ENCODE measurements at regions not wholly inside any gene's neighbourhood (a gene's known extent, or its start where the extent isn't known, plus 50 kb on each side); places are given as distances from the start of the nearest gene placed in this dataset.

DNA sequence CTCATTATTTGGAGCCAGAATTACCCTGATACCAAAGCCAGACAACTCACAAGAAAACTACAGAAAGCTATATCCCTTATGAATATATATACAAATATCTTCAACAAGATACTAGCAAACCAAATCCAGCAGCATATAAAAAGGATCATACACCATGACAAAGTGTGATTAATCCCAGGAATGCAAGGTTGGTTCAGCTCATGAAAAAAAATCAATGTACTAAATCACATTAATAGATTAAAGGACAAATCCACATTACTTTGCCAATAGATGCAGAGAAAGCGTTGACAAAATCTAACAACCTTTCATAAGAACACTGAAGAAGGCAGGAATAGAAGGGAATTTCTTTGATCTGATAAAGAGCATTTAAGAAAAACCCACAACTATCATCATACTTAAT, 50.4 kb upstream of the TEAD1 start:
- H3K36me3 ChIP-seq (replicated peaks in 1 of 2; ENCODE audit: control insufficient read depth in 1 of 2, insufficient read depth in 2 of 2, low read length in 2 of 2) = no peaks in the 10 kb centered on the region
- DNase-seq (ENCODE audit: low spot score) (no peak), FAIRE-seq (no peak), ATAC-seq (no peak)
- H3K4me3 ChIP-seq (replicated peaks in 1 of 3; ENCODE audit: insufficient read depth in 1 of 3, low read depth in 2 of 3, low read length in 3 of 3) = no peak overlapping the region
- BruUV-seq (replicated peaks) = no TSS peak
- in situ Hi-C loops (cut with HindIII; ENCODE audit: extremely low pct_ligation_motif_present, low pct_unique_long_range_greater_than_20kb) (no loop called here), intact Hi-C loops (cut with micrococcal nuclease; ENCODE audit: unreplicated experiment) (no loop called here)
- POLR2A ChIA-PET = no interaction called here
- TF ChIP-seq ZNF713 (CRISPR knock-in tag; IDR thresholded peaks at IDR 0.05) (no peak), SMYD3 (CRISPR knock-in tag; IDR thresholded peaks at IDR 0.05) (no peak), ZNF775 (CRISPR knock-in tag; IDR thresholded peaks at IDR 0.05; ENCODE audit: borderline replicate concordance) (no peak), KLF16 (CRISPR knock-in tag; IDR thresholded peaks at IDR 0.05) (no peak), ZNF766 (CRISPR knock-in tag; IDR thresholded peaks at IDR 0.05; ENCODE audit: borderline replicate concordance) (no peak), ZSCAN12 (CRISPR knock-in tag; IDR thresholded peaks at IDR 0.05) (no peak), AGO1 (IDR thresholded peaks at IDR 0.05; ENCODE audit: low read depth, low read length, poor library complexity, severe bottlenecking) (no peak), MIER3 (CRISPR knock-in tag; IDR thresholded peaks at IDR 0.05; ENCODE audit: borderline replicate concordance) (no peak)
- TF ChIP-seq, protein P1, sequence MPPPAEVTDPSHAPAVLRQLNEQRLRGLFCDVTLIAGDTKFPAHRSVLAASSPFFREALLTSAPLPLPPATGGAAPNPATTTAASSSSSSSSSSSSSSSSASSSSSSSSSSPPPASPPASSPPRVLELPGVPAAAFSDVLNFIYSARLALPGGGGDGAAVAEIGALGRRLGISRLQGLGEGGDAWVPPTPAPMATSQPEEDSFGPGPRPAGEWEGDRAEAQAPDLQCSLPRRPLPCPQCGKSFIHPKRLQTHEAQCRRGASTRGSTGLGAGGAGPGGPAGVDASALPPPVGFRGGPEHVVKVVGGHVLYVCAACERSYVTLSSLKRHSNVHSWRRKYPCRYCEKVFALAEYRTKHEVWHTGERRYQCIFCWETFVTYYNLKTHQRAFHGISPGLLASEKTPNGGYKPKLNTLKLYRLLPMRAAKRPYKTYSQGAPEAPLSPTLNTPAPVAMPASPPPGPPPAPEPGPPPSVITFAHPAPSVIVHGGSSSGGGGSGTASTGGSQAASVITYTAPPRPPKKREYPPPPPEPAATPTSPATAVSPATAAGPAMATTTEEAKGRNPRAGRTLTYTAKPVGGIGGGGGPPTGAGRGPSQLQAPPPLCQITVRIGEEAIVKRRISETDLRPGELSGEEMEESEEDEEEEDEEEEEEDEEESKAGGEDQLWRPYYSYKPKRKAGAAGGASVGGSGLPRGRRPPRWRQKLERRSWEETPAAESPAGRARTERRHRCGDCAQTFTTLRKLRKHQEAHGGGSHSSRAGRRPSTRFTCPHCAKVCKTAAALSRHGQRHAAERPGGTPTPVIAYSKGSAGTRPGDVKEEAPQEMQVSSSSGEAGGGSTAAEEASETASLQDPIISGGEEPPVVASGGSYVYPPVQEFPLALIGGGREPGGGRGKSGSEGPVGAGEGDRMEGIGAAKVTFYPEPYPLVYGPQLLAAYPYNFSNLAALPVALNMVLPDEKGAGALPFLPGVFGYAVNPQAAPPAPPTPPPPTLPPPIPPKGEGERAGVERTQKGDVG (CRISPR knock-in tag; IDR thresholded peaks at IDR 0.05; ENCODE audit: borderline replicate concordance) = no peak
- TF ChIP-seq, protein P2, sequence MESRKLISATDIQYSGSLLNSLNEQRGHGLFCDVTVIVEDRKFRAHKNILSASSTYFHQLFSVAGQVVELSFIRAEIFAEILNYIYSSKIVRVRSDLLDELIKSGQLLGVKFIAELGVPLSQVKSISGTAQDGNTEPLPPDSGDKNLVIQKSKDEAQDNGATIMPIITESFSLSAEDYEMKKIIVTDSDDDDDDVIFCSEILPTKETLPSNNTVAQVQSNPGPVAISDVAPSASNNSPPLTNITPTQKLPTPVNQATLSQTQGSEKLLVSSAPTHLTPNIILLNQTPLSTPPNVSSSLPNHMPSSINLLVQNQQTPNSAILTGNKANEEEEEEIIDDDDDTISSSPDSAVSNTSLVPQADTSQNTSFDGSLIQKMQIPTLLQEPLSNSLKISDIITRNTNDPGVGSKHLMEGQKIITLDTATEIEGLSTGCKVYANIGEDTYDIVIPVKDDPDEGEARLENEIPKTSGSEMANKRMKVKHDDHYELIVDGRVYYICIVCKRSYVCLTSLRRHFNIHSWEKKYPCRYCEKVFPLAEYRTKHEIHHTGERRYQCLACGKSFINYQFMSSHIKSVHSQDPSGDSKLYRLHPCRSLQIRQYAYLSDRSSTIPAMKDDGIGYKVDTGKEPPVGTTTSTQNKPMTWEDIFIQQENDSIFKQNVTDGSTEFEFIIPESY (CRISPR knock-in tag; IDR thresholded peaks at IDR 0.05) = no peak
- H4K20me1 ChIP-seq (ENCODE audit: insufficient read depth, low read length) = no peaks in the 10 kb centered on the region
- H3K27me3 ChIP-seq (ENCODE audit: control insufficient read depth in 1 of 2, insufficient read depth in 2 of 2, low read length in 2 of 2) = no peaks in the 10 kb centered on the region; a peak in 1 of 5 replicates
- no peak overlapping the region for H2AFZ ChIP-seq (ENCODE audit: low read length)
- H3K4me1 ChIP-seq (ENCODE audit: insufficient read depth, low read length) = no peaks in the 10 kb centered on the region
- CTCF ChIA-PET (ENCODE audit: low intra/inter-chr PET ratio, low total read pairs) = no interaction called here
- no peak overlapping the region for H3K27ac ChIP-seq (ENCODE audit: extremely low read length, insufficient read depth, low read length)
- no peaks in the 10 kb centered on the region for H3K79me2 ChIP-seq (ENCODE audit: insufficient read depth, low read length)
- no peak overlapping the region for H3K4me2 ChIP-seq (ENCODE audit: low read depth, low read length)
- WGBS (ENCODE audit: low lambda C conversion rate) = 0% methylated on average over 1 of the region's 1 CpG
- H3K9ac ChIP-seq (ENCODE audit: insufficient read depth, low read depth, low read length) = no peak overlapping the region
- H3K9me3 ChIP-seq (ENCODE audit: low read length) = peaks cover 6% of the 10 kb centered on the region; the same call in 1 of the 2 replicates

Data from HepG2 (cell line).